Mesendoderm (in vitro differentiated cells): ENCODE measurements at regions not wholly inside any gene's neighbourhood (a gene's known extent, or its start where the extent isn't known, plus 50 kb on each side); places are given as distances from the start of the nearest gene placed in this dataset.

Experiments
- DNase-seq: peaks from one replicate; pipeline ENCODE4 v3.0.0; 2013
- H2AK5ac ChIP-seq: 2 replicates; pipeline ENCODE4 v1.6.1; 2013; ENCODE audit warnings: low read length, inconsistent platforms
- H2BK120ac ChIP-seq: 2 replicates; pipeline ENCODE4 v1.6.1; 2013; ENCODE audit warnings: low read depth, mild to moderate bottlenecking, low read length, moderate library complexity, mixed read lengths
- H2BK15ac ChIP-seq: replicated peaks from 2 replicates; pipeline ENCODE4 v1.6.1; 2013; ENCODE audit warnings: low read depth, mild to moderate bottlenecking, moderate library complexity
- H2BK5ac ChIP-seq: 2 replicates; pipeline ENCODE4 v1.6.1; 2013; ENCODE audit warnings: low read length, inconsistent platforms
- H3K18ac ChIP-seq: 2 replicates; pipeline ENCODE4 v1.6.1; 2013; ENCODE audit warnings: mild to moderate bottlenecking, low read length, mixed read lengths
- H3K23ac ChIP-seq: one replicate; pipeline ENCODE4 v1.6.1; 2013; ENCODE audit warnings: low read length
- H3K27ac ChIP-seq: 2 replicates; pipeline ENCODE4 v1.5.1; 2013; ENCODE audit warnings: low read depth, mild to moderate bottlenecking, inconsistent platforms, low read length, moderate library complexity
- H3K27me3 ChIP-seq: 2 replicates; pipeline ENCODE4 v1.6.1; 2013; ENCODE audit warnings: low read length, control low read depth, mild to moderate bottlenecking, inconsistent platforms; ENCODE audit not compliant: insufficient read depth, poor library complexity
- H3K36me3 ChIP-seq: 2 replicates; pipeline ENCODE4 v1.6.1; 2013; ENCODE audit warnings: low read length, inconsistent platforms; ENCODE audit not compliant: control insufficient read depth, insufficient read depth
- H3K4ac ChIP-seq: one replicate; pipeline ENCODE4 v1.6.1; 2013; ENCODE audit warnings: low read depth, mild to moderate bottlenecking, low read length, moderate library complexity
- H3K4me1 ChIP-seq: 2 replicates; pipeline ENCODE4 v1.6.1; 2013; ENCODE audit warnings: low read depth, low read length, inconsistent platforms; ENCODE audit not compliant: control insufficient read depth
- H3K4me2 ChIP-seq: 2 replicates; pipeline ENCODE4 v1.6.1; 2013; ENCODE audit warnings: low read length
- H3K4me3 ChIP-seq: 2 replicates; pipeline ENCODE4 v1.5.1; 2013; ENCODE audit warnings: mild to moderate bottlenecking, low read length
- H3K56ac ChIP-seq: one replicate; pipeline ENCODE4 v1.6.1; 2013; ENCODE audit warnings: low read length
- H3K79me1 ChIP-seq: 2 replicates; pipeline ENCODE4 v1.6.1; 2013; ENCODE audit warnings: low read length, inconsistent platforms
- H3K79me2 ChIP-seq: 2 replicates; pipeline ENCODE4 v1.6.1; 2013; ENCODE audit warnings: mild to moderate bottlenecking, low read length; ENCODE audit not compliant: control insufficient read depth, insufficient read depth
- H3K9ac ChIP-seq: 2 replicates; pipeline ENCODE4 v1.6.1; 2013; ENCODE audit warnings: low read length, inconsistent platforms
- H4K5ac ChIP-seq: one replicate; pipeline ENCODE4 v1.6.1; 2013; ENCODE audit warnings: low read length
- H4K8ac ChIP-seq: one replicate; pipeline ENCODE4 v1.6.1; 2013; ENCODE audit warnings: low read depth, mild to moderate bottlenecking, control low read depth, low read length, moderate library complexity
- WGBS: extraction: QIAGEN DNeasy Blood & Tissue Kit; methylation state at CpG from one replicate; pipeline ENCODE4 v1.1.7; 2013; ENCODE audit warnings: low lambda C conversion rate, missing lambda C conversion rate; ENCODE audit not compliant: insufficient coverage; ENCODE audit errors: extremely low coverage; 5-methylcytosine and 5-hydroxymethylcytosine counted together

DNA sequence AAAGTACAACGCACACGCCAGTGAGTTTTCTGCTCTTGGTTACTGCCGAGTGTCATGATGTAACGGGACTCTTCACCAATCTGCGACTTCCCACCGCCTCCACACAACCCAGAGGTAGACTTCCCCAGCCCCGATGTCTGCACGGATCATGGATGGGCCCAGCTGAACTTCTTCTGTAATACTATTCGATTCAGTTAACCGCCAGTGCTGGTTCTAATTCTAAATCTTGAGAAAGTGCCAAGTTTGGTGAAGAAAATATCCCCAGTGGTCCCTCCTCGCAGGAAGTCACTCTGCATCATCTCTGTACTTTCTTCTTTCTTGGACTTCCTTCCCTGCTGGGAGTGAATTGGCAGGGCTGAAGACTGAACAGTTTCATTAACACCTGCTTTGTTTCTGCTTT lies 77.6 kb upstream of the SLC35F4 start:
- no peak overlapping the region for H3K4ac ChIP-seq
- no peak overlapping the region for H4K5ac ChIP-seq
- no peak overlapping the region for H2BK120ac ChIP-seq
- peaks cover 6% of the 10 kb centered on the region for H3K4me1 ChIP-seq
- no peaks in the 10 kb centered on the region for H3K36me3 ChIP-seq
- H3K18ac ChIP-seq, result no peak overlapping the region
- H2AK5ac ChIP-seq, result no peak overlapping the region
- no peak overlapping the region for H3K9ac ChIP-seq
- no peak overlapping the region for H3K23ac ChIP-seq
- no CpG with 5 or more reads among the region's 11 CpGs for WGBS
- H2BK15ac ChIP-seq, result no peak overlapping the region
- no peaks in the 10 kb centered on the region for H3K79me1 ChIP-seq
- no peak overlapping the region for H3K4me2 ChIP-seq
- H3K27me3 ChIP-seq, result no peaks in the 10 kb centered on the region
- H3K27ac ChIP-seq, result no peak overlapping the region
- no peak overlapping the region for H4K8ac ChIP-seq
- H2BK5ac ChIP-seq, result no peak overlapping the region
- DNase-seq, result no peak
- H3K4me3 ChIP-seq, result no peak overlapping the region
- H3K56ac ChIP-seq, result no peak overlapping the region
- no peaks in the 10 kb centered on the region for H3K79me2 ChIP-seq

DNA sequence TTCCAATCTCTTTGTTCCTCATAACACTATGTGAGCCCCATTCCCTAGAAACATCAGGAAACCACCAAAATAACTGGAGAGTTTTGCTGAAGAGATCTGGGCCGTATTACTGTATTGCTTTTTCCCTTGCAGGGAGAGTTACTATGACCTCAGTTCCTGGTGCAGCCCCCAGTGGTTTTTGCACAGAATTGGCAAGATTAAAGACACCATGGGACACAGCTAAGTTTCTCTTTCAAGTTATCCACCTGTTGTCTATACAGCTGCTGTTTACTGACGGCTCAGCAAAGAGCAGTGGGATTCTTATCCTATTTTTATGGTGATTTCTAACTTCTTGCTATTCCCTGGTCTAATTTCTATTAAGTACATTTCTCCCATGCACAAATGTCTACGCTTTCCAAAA lies 77.1 kb upstream of the SLC35F4 start:
- H3K4me2 ChIP-seq, result no peak overlapping the region
- no peak overlapping the region for H4K8ac ChIP-seq
- no peaks in the 10 kb centered on the region for H3K79me1 ChIP-seq
- H2BK5ac ChIP-seq, result no peak overlapping the region
- H3K4ac ChIP-seq, result no peak overlapping the region
- H2BK15ac ChIP-seq, result no peak overlapping the region
- H3K9ac ChIP-seq, result no peak overlapping the region
- H2BK120ac ChIP-seq, result no peak overlapping the region
- no peak overlapping the region for H4K5ac ChIP-seq
- no peak overlapping the region for H3K56ac ChIP-seq
- no peak overlapping the region for H3K23ac ChIP-seq
- DNase-seq, result no peak
- no peak overlapping the region for H2AK5ac ChIP-seq
- no peaks in the 10 kb centered on the region for H3K36me3 ChIP-seq
- H3K79me2 ChIP-seq, result no peaks in the 10 kb centered on the region
- H3K4me3 ChIP-seq, result no peak overlapping the region
- H3K4me1 ChIP-seq, result peaks cover 6% of the 10 kb centered on the region
- H3K27me3 ChIP-seq, result no peaks in the 10 kb centered on the region
- WGBS, result no CpG with 5 or more reads among the region's 3 CpGs
- no peak overlapping the region for H3K18ac ChIP-seq
- H3K27ac ChIP-seq, result no peak overlapping the region

DNA sequence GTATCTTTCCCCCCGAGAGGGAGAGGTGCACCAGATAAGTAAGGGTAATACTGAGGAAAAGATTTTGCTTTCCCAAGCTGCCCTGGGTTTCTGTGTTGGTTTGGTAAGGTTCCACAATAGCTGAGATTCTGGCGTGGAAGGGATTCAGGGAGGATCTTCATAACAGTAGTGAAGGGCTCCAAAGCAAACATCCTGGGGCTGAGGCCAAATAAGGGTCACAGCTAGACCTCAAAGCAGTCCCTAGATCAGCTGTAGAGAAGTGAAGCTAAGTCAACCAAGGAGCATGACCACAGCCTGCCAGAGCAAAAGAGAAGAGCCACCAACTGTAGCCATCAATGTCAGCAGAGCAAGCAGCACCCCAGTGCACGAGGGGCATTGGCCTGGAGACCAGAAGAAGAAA lies 73.2 kb upstream of the SLC35F4 start:
- H2AK5ac ChIP-seq, result no peak overlapping the region
- no CpG with 5 or more reads among the region's 3 CpGs for WGBS

DNA sequence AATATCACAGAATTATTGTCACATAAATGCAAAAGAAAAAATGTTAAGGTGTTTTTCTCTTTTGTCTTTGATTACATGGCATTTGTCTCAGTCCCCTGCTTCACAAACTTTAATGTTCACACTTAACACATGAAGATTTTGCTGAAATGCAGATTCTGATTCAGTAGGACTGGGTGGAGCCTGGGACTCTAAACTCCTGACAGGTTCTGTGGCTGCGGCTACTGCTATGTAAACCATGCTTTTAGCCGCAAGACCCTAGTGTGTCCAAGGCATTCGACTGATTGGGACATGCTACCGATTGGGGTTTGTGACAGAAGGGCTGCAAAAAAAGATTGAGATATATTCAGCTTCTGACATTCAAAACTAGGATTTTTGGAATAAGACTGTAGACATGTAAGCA lies 72.6 kb upstream of the SLC35F4 start:
- H3K9ac ChIP-seq, result no peak overlapping the region
- no peak for DNase-seq
- no peak overlapping the region for H4K8ac ChIP-seq
- no CpG with 5 or more reads among the region's 4 CpGs for WGBS
- no peaks in the 10 kb centered on the region for H3K36me3 ChIP-seq
- H2BK120ac ChIP-seq, result no peak overlapping the region
- no peak overlapping the region for H3K4ac ChIP-seq
- no peak overlapping the region for H3K23ac ChIP-seq
- H3K27ac ChIP-seq, result no peak overlapping the region
- no peak overlapping the region for H3K4me3 ChIP-seq
- no peak overlapping the region for H2AK5ac ChIP-seq
- no peaks in the 10 kb centered on the region for H3K4me1 ChIP-seq
- H3K18ac ChIP-seq, result no peak overlapping the region
- no peak overlapping the region for H3K56ac ChIP-seq
- no peaks in the 10 kb centered on the region for H3K79me2 ChIP-seq
- no peak overlapping the region for H4K5ac ChIP-seq
- no peaks in the 10 kb centered on the region for H3K79me1 ChIP-seq
- H2BK5ac ChIP-seq, result no peak overlapping the region
- no peak overlapping the region for H2BK15ac ChIP-seq
- H3K4me2 ChIP-seq, result no peak overlapping the region
- H3K27me3 ChIP-seq, result no peaks in the 10 kb centered on the region

More for the DNA sequence above, 73.2 kb upstream of the SLC35F4 start:
- H2BK15ac ChIP-seq, result no peak overlapping the region
- no peak overlapping the region for H3K23ac ChIP-seq
- H4K8ac ChIP-seq, result no peak overlapping the region
- H3K4me1 ChIP-seq, result peaks cover 3% of the 10 kb centered on the region
- H2BK120ac ChIP-seq, result no peak overlapping the region
- no peak overlapping the region for H3K4ac ChIP-seq
- no peak for DNase-seq
- H3K56ac ChIP-seq, result no peak overlapping the region
- H3K27me3 ChIP-seq, result no peaks in the 10 kb centered on the region
- no peak overlapping the region for H4K5ac ChIP-seq
- no peaks in the 10 kb centered on the region for H3K79me2 ChIP-seq
- H2BK5ac ChIP-seq, result no peak overlapping the region
- no peak overlapping the region for H3K9ac ChIP-seq
- H3K27ac ChIP-seq, result no peak overlapping the region
- H3K18ac ChIP-seq, result no peak overlapping the region
- no peaks in the 10 kb centered on the region for H3K79me1 ChIP-seq
- H3K4me3 ChIP-seq, result no peak overlapping the region
- no peaks in the 10 kb centered on the region for H3K36me3 ChIP-seq
- no peak overlapping the region for H3K4me2 ChIP-seq

DNA sequence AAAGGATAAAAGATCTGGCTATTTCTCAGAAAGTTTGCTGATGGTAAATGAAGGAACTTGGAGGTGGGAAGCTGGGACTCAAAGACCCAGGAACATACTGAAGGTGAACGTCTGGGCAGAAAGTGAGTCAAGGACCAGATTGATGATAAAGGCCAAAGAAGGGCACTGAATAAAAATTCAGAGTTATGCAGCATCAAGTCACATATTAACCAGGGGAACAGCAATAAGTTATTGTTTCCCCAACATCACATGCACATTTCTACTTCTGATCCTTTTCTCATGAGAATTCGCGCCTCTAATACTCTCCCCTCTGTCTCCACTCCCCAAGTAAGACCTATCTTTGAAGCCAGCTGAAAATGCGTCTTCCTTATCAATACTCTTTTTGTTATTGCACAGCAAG lies 71.8 kb upstream of the SLC35F4 start:
- Histone ChIP-seq H3K9ac (no peak overlapping the region), H3K27ac (no peak overlapping the region), H3K36me3 (no peaks in the 10 kb centered on the region), H3K23ac (no peak overlapping the region), H3K79me2 (no peaks in the 10 kb centered on the region), H3K18ac (no peak overlapping the region), H2BK15ac (no peak overlapping the region), H3K4me3 (no peak overlapping the region), H2AK5ac (no peak overlapping the region), H3K4me1 (no peaks in the 10 kb centered on the region), H2BK5ac (no peak overlapping the region), H3K4ac (no peak overlapping the region), H3K4me2 (no peak overlapping the region), H4K8ac (no peak overlapping the region), H3K27me3 (no peaks in the 10 kb centered on the region), H2BK120ac (no peak overlapping the region), H4K5ac (no peak overlapping the region), H3K79me1 (no peaks in the 10 kb centered on the region), H3K56ac (no peak overlapping the region)
- no CpG with 5 or more reads among the region's 4 CpGs for WGBS
- DNase-seq, result no peak

DNA sequence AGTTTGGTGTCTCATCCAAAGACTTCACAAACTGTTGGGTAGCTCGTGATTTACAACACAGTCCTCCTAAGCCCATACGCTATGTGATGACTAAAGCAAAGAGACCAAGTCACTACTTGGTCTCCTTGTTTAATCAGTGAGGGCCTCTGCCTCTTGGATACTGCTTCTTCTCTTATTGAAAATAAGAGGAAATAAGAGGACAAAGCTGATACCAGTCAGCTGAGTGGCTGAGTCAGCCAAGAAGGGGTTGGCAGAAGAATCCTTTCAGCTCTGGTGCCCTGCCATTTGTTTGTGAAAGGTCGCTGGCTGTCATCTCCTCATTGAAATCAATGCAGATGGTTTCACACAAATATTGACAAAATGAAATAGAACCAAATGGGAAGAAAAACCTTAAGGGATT lies 67.5 kb upstream of the SLC35F4 start:
- Histone ChIP-seq H3K4me2 (no peak overlapping the region), H3K4me3 (no peak overlapping the region), H3K36me3 (no peaks in the 10 kb centered on the region), H3K18ac (no peak overlapping the region), H3K79me1 (no peaks in the 10 kb centered on the region), H2BK120ac (no peak overlapping the region), H3K23ac (no peak overlapping the region), H4K8ac (no peak overlapping the region), H3K56ac (no peak overlapping the region), H3K27me3 (no peaks in the 10 kb centered on the region), H2BK5ac (no peak overlapping the region), H3K9ac (no peak overlapping the region), H3K27ac (no peak overlapping the region), H4K5ac (no peak overlapping the region), H3K79me2 (no peaks in the 10 kb centered on the region), H3K4me1 (no peaks in the 10 kb centered on the region), H2BK15ac (no peak overlapping the region), H2AK5ac (no peak overlapping the region), H3K4ac (no peak overlapping the region)
- no CpG with 5 or more reads among the region's 3 CpGs for WGBS
- DNase-seq, result no peak
